ENCODE measurements at regions not wholly inside any gene's neighbourhood (a gene's known extent, or its start where the extent isn't known, plus 50 kb on each side); places are given as distances from the start of the nearest gene placed in this dataset.

DNA sequence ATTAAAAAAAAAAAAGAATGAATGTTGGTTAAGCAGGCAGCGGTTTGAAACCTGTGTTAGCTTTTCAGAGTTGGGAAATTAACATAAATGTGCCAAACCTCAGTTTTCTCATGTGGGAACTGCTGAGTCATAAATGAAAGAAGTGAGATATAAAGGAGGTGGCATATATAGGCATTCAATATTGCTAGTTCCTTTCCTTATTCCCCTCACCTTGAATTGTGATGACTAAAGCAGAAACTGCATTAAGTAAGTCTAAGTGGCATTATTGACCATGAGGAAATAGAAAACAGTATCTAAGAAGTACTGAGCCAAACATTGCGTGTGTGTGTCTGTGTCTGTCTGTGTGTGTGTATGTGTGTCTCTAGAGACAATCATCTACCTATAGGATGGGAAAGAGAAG is 691.2 kb downstream of the TLR4 start:
- FAIRE-seq (no peak), DNase-seq (ENCODE audit: low read depth) (peak; percentile 32)
- H3K4me1 Mint-ChIP-seq (ENCODE audit: low read depth, unreplicated experiment): no peaks in the 10 kb centered on the region
- H3K27me3 Mint-ChIP-seq (ENCODE audit: low read depth, unreplicated experiment): no peaks in the 10 kb centered on the region
- Histone ChIP-seq H3K9me3 (ENCODE audit: insufficient read depth, low read depth, low read length) (no peaks in the 10 kb centered on the region), H3K4me2 (ENCODE audit: low read length) (no peak overlapping the region), H3K27ac (ENCODE audit: low read depth, low read length) (no peak overlapping the region), H3K4me3 (ENCODE audit: insufficient read depth, low read depth, low read length) (no peak overlapping the region), H3K36me3 (ENCODE audit: insufficient read depth, low read length) (no peaks in the 10 kb centered on the region), H4K20me1 (ENCODE audit: insufficient read depth, low read length) (no peaks in the 10 kb centered on the region), H3K4me1 (ENCODE audit: insufficient read depth, low read length) (no peaks in the 10 kb centered on the region), H3K27me3 (ENCODE audit: insufficient read depth, low read length) (no peaks in the 10 kb centered on the region), H3K9ac (ENCODE audit: low read length) (no peak overlapping the region), H2AFZ (ENCODE audit: low read depth, low read length) (no peak overlapping the region), H3K79me2 (ENCODE audit: insufficient read depth, low read length) (no peaks in the 10 kb centered on the region)
- TF ChIP-seq EZH2 (IDR thresholded peaks at IDR 0.05; ENCODE audit: insufficient read depth, low read length) (no peak), CTCF (IDR thresholded peaks at IDR 0.05; ENCODE audit: insufficient read depth, low read depth, low read length) (no peak)
- no peaks in the 10 kb centered on the region for H3K36me3 Mint-ChIP-seq (ENCODE audit: low read depth, unreplicated experiment)
- no peak overlapping the region for H3K27ac Mint-ChIP-seq (ENCODE audit: unreplicated experiment)
- no peaks in the 10 kb centered on the region for H3K9me3 Mint-ChIP-seq (ENCODE audit: unreplicated experiment)
- no peak overlapping the region for H3K4me3 Mint-ChIP-seq (ENCODE audit: unreplicated experiment)

GRCh38 chr9:118401546-118401945 is 697.3 kb downstream of the TLR4 start:
- H3K27ac Mint-ChIP-seq (ENCODE audit: unreplicated experiment): no peak overlapping the region
- H3K9me3 Mint-ChIP-seq (ENCODE audit: unreplicated experiment): no peaks in the 10 kb centered on the region
- Histone ChIP-seq H3K4me2 (ENCODE audit: low read length) (no peak overlapping the region), H3K27ac (ENCODE audit: low read depth, low read length) (no peak overlapping the region), H3K9ac (ENCODE audit: low read length) (no peak overlapping the region), H3K79me2 (ENCODE audit: insufficient read depth, low read length) (no peaks in the 10 kb centered on the region), H3K4me3 (ENCODE audit: insufficient read depth, low read depth, low read length) (no peak overlapping the region), H4K20me1 (ENCODE audit: insufficient read depth, low read length) (no peaks in the 10 kb centered on the region), H3K36me3 (ENCODE audit: insufficient read depth, low read length) (no peaks in the 10 kb centered on the region), H2AFZ (ENCODE audit: low read depth, low read length) (no peak overlapping the region), H3K4me1 (ENCODE audit: insufficient read depth, low read length) (no peaks in the 10 kb centered on the region), H3K27me3 (ENCODE audit: insufficient read depth, low read length) (no peaks in the 10 kb centered on the region), H3K9me3 (ENCODE audit: insufficient read depth, low read depth, low read length) (no peaks in the 10 kb centered on the region)
- FAIRE-seq: no peak
- H3K4me1 Mint-ChIP-seq (ENCODE audit: low read depth, unreplicated experiment): no peaks in the 10 kb centered on the region
- no peaks in the 10 kb centered on the region for H3K36me3 Mint-ChIP-seq (ENCODE audit: low read depth, unreplicated experiment)
- no peak for TF ChIP-seq CTCF (IDR thresholded peaks at IDR 0.05; ENCODE audit: insufficient read depth, low read depth, low read length)
- TF ChIP-seq EZH2 (IDR thresholded peaks at IDR 0.05; ENCODE audit: insufficient read depth, low read length): no peak
- H3K27me3 Mint-ChIP-seq (ENCODE audit: low read depth, unreplicated experiment): no peaks in the 10 kb centered on the region
- H3K4me3 Mint-ChIP-seq (ENCODE audit: unreplicated experiment): no peak overlapping the region
- no peak for DNase-seq (ENCODE audit: low read depth)

DNA sequence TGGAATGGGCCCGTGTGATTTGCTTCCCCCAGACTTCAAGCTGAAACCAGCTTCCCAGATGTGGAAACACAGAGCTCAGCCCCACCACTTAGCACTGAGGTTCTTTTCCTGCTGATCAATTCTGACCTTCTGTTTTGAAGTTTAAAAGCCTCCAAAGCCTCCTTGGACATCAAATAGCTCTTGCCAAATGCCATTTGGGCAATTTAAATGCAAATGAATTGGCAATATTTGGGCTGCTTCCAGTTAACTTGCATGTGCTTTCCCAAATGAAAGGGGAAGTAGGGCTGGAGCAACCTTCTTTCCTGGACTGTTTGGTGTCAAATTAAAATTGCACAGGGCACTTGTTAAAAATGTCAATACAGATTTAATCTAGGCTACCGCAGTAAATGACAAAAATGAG is 710.5 kb downstream of the TLR4 start:
- Histone ChIP-seq H3K27me3 (ENCODE audit: insufficient read depth, low read length) (no peaks in the 10 kb centered on the region), H2AFZ (ENCODE audit: low read depth, low read length) (no peak overlapping the region), H3K9me3 (ENCODE audit: insufficient read depth, low read depth, low read length) (no peaks in the 10 kb centered on the region), H3K4me3 (ENCODE audit: insufficient read depth, low read depth, low read length) (no peak overlapping the region), H3K4me1 (ENCODE audit: insufficient read depth, low read length) (no peaks in the 10 kb centered on the region), H3K4me2 (ENCODE audit: low read length) (no peak overlapping the region), H3K27ac (ENCODE audit: low read depth, low read length) (no peak overlapping the region), H4K20me1 (ENCODE audit: insufficient read depth, low read length) (no peaks in the 10 kb centered on the region), H3K36me3 (ENCODE audit: insufficient read depth, low read length) (no peaks in the 10 kb centered on the region), H3K79me2 (ENCODE audit: insufficient read depth, low read length) (no peaks in the 10 kb centered on the region), H3K9ac (ENCODE audit: low read length) (no peak overlapping the region)
- H3K4me1 Mint-ChIP-seq (ENCODE audit: low read depth, unreplicated experiment): peaks cover 2% of the 10 kb centered on the region
- H3K36me3 Mint-ChIP-seq (ENCODE audit: low read depth, unreplicated experiment): no peaks in the 10 kb centered on the region
- no peak overlapping the region for H3K27ac Mint-ChIP-seq (ENCODE audit: unreplicated experiment)
- FAIRE-seq (no peak), DNase-seq (ENCODE audit: low read depth) (no peak)
- H3K9me3 Mint-ChIP-seq (ENCODE audit: unreplicated experiment): no peaks in the 10 kb centered on the region
- no peak overlapping the region for H3K4me3 Mint-ChIP-seq (ENCODE audit: unreplicated experiment)
- H3K27me3 Mint-ChIP-seq (ENCODE audit: low read depth, unreplicated experiment): no peaks in the 10 kb centered on the region
- TF ChIP-seq CTCF (IDR thresholded peaks at IDR 0.05; ENCODE audit: insufficient read depth, low read depth, low read length) (no peak), EZH2 (IDR thresholded peaks at IDR 0.05; ENCODE audit: insufficient read depth, low read length) (no peak)

Measured in astrocyte (in vitro differentiated cells and primary cell).